ENCODE measurements at regions not wholly inside any gene's neighbourhood (a gene's known extent, or its start where the extent isn't known, plus 50 kb on each side); places are given as distances from the start of the nearest gene placed in this dataset.

DNA sequence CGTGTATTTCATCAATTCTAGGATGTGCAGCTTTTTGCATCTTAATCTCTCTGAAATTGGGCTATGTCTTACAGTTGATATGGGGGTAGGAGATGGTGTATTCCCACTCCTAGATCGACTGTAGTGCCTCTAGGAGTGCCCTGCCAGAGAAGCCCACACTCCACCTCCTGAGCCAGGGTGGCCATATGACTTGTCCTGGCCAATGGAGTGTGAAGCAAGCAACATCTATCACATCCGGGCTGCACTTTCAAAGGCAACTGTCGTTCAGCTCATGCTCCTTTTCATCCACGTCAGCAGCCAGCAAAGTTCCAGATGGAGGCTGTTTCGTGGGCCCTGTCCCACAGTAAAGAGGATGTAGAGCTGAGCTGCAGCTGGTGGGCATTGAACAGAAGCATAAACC lies 149.4 kb upstream of the SLC1A4 start:
- POLR2A ChIA-PET: interaction anchor here (0.7 to 5.8 kb wide), 11 partner anchors 9 to 195 kb away, joined by 3 to 81 read pairs (median 4); partner anchors contain the start of gene SERTAD2
- TF ChIP-seq, protein P1, sequence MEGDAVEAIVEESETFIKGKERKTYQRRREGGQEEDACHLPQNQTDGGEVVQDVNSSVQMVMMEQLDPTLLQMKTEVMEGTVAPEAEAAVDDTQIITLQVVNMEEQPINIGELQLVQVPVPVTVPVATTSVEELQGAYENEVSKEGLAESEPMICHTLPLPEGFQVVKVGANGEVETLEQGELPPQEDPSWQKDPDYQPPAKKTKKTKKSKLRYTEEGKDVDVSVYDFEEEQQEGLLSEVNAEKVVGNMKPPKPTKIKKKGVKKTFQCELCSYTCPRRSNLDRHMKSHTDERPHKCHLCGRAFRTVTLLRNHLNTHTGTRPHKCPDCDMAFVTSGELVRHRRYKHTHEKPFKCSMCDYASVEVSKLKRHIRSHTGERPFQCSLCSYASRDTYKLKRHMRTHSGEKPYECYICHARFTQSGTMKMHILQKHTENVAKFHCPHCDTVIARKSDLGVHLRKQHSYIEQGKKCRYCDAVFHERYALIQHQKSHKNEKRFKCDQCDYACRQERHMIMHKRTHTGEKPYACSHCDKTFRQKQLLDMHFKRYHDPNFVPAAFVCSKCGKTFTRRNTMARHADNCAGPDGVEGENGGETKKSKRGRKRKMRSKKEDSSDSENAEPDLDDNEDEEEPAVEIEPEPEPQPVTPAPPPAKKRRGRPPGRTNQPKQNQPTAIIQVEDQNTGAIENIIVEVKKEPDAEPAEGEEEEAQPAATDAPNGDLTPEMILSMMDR (IDR thresholded peaks at IDR 0.05): no peak
- Mint-ChIP-seq H3K4me3 (peak overlapping the region; percentile 61), H3K9me3 (no peaks in the 10 kb centered on the region), H3K4me1 (peaks cover 51% of the 10 kb centered on the region), H3K36me3 (ENCODE audit: low read depth) (no peaks in the 10 kb centered on the region), H3K27me3 (no peaks in the 10 kb centered on the region), H3K27ac (peak overlapping the region; percentile 92)
- intact Hi-C loops (cut with micrococcal nuclease): loop anchor here (1.0 kb wide), 4 partner anchors 9 to 47 kb away; no protein-coding TSS in a partner anchor
- DNase-seq: no peak
- ATAC-seq (ENCODE audit: low read depth): peak; percentile 92
- CTCF ChIA-PET: interaction anchor here (0.8 to 2.2 kb wide), 5 partner anchors 8 to 194 kb away, joined by 3 to 11 read pairs (median 6); no protein-coding TSS in a partner anchor

DNA sequence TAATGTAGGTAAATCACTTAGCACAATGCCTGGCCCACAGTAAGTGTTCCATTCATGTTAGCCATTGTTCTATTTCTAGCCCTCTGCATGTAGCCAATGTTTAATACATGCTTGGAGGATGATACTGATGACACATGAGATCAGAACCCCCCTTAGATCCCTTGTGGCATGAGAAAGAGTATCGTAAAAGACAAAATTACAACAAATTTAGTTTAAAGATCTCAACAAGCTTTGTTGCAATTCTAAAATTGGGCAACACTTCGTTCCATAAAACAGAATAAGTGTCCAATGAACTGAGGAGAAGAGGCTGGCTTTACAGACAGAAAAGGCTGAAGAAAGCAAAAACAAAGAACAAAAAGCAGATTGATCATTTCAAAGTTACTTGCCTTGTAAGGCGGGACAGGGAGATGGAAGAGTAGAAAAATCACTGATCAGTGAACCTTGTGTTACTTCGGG lies 148.7 kb upstream of the SLC1A4 start:
- TF ChIP-seq, protein P1 (IDR thresholded peaks at IDR 0.05): no peak
- Mint-ChIP-seq H3K27ac (peak overlapping the region; percentile 92), H3K9me3 (no peaks in the 10 kb centered on the region), H3K27me3 (no peaks in the 10 kb centered on the region), H3K4me1 (peaks cover 51% of the 10 kb centered on the region), H3K36me3 (ENCODE audit: low read depth) (no peaks in the 10 kb centered on the region), H3K4me3 (peak overlapping the region; percentile 61)
- ATAC-seq (ENCODE audit: low read depth) (no peak), DNase-seq (no peak)
- CTCF ChIA-PET: interaction anchor here (0.8 to 2.2 kb wide), 5 partner anchors 8 to 194 kb away, joined by 3 to 11 read pairs (median 6); no protein-coding TSS in a partner anchor
- POLR2A ChIA-PET: interaction anchor here (0.7 to 5.8 kb wide), 10 partner anchors 8 to 271 kb away, joined by 3 to 81 read pairs (median 6); partner anchors contain the start of gene SERTAD2
- intact Hi-C loops (cut with micrococcal nuclease): loop anchor here (1.0 kb wide), 4 partner anchors 9 to 47 kb away; no protein-coding TSS in a partner anchor

DNA sequence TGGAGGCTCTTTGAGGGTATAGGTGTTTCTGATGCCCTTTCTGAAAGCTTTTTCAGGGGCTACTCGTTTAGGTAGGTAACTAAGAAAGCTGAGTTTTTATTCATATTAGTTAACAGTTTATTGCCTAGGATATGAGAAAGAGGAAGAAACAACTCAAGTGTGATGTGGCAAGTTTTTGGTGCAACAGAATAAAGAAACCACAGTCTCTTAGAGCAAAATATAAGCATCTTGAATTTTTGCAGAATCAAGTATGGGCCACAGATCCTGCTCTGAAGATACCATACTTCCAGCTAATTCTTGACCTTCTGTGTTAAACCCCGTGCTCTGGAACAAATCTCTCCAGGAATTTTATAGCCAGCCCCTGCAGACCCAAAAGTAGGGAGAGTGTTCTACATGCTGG lies 147.7 kb upstream of the SLC1A4 start:
- TF ChIP-seq, protein P1 (IDR thresholded peaks at IDR 0.05): no peak
- DNase-seq (no peak), ATAC-seq (ENCODE audit: low read depth) (no peak)
- peaks cover 51% of the 10 kb centered on the region for H3K4me1 Mint-ChIP-seq
- no peaks in the 10 kb centered on the region for H3K9me3 Mint-ChIP-seq
- no peaks in the 10 kb centered on the region for H3K27me3 Mint-ChIP-seq
- CTCF ChIA-PET: interaction anchor here (1.0 to 2.2 kb wide), 3 partner anchors 10 to 18 kb away, joined by 4 to 11 read pairs (median 5); no protein-coding TSS in a partner anchor
- POLR2A ChIA-PET: interaction anchor here (0.7 to 5.8 kb wide), 7 partner anchors 11 to 188 kb away, joined by 3 to 81 read pairs (median 11); partner anchors contain the start of gene SERTAD2
- intact Hi-C loops (cut with micrococcal nuclease): no loop called here
- no peak overlapping the region for H3K4me3 Mint-ChIP-seq
- H3K27ac Mint-ChIP-seq: peak overlapping the region; percentile 82
- H3K36me3 Mint-ChIP-seq (ENCODE audit: low read depth): no peaks in the 10 kb centered on the region

DNA sequence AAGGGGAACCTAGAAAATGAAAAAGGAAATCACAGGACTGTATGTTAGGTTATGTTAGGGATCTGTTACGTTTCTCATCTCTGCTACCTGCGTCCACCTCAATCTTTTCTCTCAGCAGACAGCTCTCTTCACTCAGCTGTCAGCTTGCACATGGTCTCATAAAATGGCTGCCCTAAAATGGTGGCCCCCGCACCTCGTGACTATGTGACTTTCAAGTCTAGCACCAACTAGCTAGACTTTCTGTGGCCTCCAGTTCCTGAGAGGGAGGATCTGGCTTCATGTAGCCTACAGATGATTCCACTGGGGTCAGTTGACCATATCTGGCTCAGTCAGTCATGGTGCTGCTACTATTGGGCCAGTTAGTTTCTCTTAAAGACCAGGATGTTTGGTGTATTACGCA lies 147.2 kb upstream of the SLC1A4 start:
- TF ChIP-seq, protein P1 (IDR thresholded peaks at IDR 0.05): no peak
- H3K27ac Mint-ChIP-seq: peak overlapping the region; percentile 82
- no peak for DNase-seq
- CTCF ChIA-PET: interaction anchor here (0.9 to 1.3 kb wide), 3 partner anchors 10 to 189 kb away, joined by 3 to 5 read pairs (median 4); partner anchors contain the start of gene SERTAD2
- H3K27me3 Mint-ChIP-seq: no peaks in the 10 kb centered on the region
- intact Hi-C loops (cut with micrococcal nuclease): no loop called here
- H3K4me3 Mint-ChIP-seq: no peak overlapping the region
- peaks cover 50% of the 10 kb centered on the region for H3K4me1 Mint-ChIP-seq
- POLR2A ChIA-PET: interaction anchor here (0.9 to 5.8 kb wide), 3 partner anchors 15 to 50 kb away, joined by 3 to 81 read pairs (median 3); no protein-coding TSS in a partner anchor
- ATAC-seq (ENCODE audit: low read depth): no peak
- H3K36me3 Mint-ChIP-seq (ENCODE audit: low read depth): no peaks in the 10 kb centered on the region
- no peaks in the 10 kb centered on the region for H3K9me3 Mint-ChIP-seq

DNA sequence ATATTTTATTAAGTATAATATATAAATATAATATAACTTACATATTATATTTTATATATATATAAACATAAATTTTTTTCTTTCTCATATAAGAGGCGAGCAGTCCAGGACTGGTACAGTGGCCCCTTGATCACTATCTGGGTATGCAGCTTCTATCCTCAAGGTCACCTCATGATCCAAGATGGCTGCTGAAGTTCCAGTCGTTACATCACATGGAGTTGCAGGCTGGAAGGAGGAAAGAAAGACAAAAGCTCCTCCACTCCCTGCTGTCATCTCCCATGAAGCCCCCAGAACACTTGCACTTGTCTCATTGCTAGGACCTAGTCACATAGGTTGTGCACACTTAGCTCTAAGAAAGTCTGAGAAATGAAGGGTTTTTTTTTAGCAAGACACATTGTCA lies 145.1 kb upstream of the SLC1A4 start:
- Mint-ChIP-seq H3K4me1 (peaks cover 52% of the 10 kb centered on the region), H3K27me3 (no peaks in the 10 kb centered on the region), H3K27ac (no peak overlapping the region), H3K36me3 (ENCODE audit: low read depth) (peaks cover 7% of the 10 kb centered on the region), H3K9me3 (no peaks in the 10 kb centered on the region), H3K4me3 (no peak overlapping the region)
- DNase-seq: no peak
- ChIA-PET CTCF (no interaction called here), POLR2A (no interaction called here)
- intact Hi-C loops (cut with micrococcal nuclease): no loop called here
- TF ChIP-seq, protein P1 (IDR thresholded peaks at IDR 0.05): no peak
- no peak for ATAC-seq (ENCODE audit: low read depth)
